ENCODE measurements at regions not wholly inside any gene's neighbourhood (a gene's known extent, or its start where the extent isn't known, plus 50 kb on each side); places are given as distances from the start of the nearest gene placed in this dataset.

DNA sequence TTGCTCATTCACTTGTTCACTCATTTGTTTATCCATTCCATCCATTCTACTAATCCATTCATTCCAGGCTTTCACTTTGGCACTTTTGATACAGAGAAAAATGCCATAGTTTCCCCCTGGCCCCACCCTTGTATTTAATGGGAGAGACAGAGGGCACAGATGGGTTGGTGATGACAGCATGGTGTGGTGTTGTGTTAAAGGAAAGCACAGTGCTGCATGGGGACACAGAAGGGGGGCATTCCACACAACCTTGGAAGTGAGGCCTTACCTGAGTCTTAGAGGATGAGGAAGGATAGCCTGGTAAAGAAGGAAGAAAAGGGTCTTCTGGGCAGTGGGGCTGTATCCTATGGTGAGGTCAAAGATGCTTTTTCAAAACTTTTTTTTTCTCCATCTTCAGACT lies 248.5 kb upstream of the C11orf87 start:
- no peak for DNase-seq

DNA sequence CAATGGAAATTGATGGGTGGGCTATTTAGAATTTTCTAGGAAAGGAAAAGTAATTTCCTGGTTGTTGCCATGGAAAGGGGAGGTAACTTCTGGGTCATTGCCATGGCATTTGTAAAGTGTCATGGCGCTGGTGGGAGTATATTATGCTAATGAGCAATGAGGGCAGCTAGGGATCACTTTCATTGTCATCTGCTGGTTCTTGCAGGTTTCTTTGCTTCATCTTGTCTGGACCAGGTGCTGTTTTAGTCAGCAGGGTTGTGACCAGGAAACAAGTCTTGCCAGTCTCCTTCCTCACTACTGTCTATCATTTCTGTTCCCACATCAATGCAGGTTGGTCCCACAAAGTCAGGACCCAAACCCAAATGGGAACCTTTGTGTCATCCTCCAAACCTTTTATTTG lies 237.6 kb upstream of the C11orf87 start:
- DNase-seq, result no peak

DNA sequence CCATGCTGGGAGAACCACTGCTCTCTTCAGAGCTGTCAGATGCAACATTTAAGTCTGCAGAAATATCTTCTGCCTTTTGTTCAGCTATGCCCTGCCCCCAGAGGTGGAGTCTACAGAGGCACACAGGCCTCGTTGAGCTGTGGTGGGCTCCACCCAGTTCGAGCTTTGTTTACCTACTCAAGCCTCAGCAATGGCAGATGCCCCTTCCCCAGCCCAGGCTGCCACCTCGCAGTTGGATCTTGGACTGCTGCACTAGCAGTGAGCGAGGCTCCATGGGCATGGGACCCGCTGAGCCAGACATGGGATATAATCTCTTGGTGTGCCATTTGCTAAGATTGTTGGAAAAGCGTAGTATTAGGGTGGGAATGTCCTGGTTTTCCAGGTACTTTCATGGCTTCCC lies 229.1 kb upstream of the C11orf87 start:
- DNase-seq, result no peak

DNA sequence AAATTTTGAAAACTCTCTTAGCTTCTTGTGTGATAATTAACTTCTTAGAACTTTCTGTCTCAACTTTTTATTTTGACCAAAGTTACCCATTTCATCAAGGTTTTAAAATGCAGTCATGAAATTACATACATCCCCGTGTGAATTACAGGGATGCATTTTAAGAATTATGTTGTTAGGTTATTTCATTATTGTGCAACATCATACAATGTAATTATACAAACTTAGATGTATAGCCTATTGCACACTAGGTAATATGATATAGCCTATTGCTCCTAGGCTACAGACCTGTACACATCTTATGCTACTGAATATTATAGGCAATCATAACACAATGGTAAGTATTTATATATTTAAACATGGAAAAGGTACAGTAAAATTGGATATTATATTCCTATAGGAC lies 228.1 kb upstream of the C11orf87 start:
- no peak for DNase-seq

DNA sequence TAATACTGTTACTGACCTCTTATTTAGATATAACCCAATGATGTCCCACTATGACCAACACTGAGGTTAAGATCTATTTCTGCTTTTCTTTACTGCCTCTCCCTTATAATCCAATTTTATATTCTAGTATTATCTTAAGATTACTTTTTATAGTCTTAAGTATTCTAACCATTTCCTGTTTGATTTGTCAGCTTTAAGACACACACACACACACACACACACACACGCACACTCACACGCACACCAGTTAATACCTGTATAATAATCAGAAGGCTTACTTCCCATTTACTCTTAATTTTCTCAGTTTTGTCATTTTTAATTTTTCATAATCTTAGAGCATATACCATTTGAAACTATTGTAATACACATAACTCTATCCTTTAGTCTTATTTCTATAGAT lies 226.0 kb upstream of the C11orf87 start:
- DNase-seq, result no peak

DNA sequence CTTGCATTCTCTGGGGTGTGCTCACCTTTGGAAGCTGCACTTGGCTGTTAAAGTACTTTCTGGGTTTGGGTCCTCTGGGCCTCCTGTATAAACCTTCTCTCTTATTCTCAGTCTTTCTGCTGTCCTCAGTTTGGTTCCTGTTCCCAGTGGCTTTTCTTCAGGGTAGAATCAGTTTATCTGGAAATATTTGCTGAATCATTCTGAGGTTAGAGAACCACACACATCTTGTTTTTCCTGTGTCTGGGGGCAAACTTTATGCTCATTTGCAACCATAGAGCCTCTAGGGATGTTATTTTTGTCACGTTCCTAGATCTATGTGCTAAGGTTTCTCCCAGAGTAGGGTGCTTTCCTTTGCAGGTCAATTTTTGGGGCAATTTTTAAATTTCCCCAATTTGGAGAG lies 224.3 kb upstream of the C11orf87 start:
- peak; percentile 70 for DNase-seq

DNA sequence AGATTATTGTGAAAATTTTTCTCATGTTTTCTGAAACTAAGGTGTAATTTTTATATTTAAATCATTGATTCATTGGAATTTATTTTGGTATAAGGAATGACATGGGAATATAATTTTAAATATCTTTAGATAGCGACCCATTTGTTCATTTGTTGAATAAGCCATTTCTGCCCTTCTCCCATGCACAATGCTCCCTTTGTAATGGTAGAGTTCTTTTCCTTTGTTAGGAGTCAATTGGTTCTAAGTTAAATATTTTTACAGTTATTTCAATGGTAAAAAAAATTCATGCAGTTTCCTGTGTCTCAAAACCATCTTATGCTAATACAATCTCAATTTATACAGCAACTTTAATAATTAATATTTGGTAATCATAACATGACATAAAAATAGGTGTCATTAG lies 218.8 kb upstream of the C11orf87 start:
- no peak for DNase-seq

DNA sequence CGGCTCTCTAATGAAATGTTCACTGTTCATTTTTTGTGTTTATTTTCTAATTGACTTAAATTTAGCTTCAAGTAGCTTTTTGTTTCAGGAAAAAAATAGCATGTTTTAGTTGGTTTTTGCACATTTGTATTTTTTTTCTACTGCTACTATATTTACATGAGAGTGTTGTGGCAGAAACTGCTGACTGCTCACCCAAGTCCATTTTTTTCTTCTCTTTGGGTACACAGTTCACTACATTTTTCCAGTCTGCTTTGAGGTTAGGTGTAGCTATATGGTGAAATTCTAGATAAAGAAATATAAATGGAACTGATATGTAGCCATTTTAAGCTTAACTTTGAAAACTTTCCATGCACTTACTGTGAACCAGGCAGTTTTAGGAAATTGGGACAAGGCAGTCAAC lies 216.7 kb upstream of the C11orf87 start:
- no peak for DNase-seq

DNA sequence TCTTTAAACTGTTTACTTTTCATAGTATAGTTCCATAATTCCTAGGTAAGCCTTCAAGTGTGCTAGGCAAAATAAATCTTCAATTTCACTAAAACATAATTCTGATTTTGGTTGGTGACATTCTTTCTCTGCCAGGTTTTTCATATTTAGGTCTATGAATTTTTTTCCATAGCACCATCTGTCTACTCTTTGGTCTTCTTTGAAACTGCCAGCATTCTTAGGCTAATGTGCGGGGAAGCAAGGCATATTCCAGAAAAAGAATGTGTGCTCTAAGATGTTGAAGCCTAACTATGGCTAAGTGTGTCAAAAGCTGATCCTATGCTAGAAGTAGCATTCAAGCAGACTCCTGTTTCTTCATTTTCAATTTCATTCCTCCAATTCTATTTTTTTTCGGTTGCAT lies 213.9 kb upstream of the C11orf87 start:
- DNase-seq, result no peak

DNA sequence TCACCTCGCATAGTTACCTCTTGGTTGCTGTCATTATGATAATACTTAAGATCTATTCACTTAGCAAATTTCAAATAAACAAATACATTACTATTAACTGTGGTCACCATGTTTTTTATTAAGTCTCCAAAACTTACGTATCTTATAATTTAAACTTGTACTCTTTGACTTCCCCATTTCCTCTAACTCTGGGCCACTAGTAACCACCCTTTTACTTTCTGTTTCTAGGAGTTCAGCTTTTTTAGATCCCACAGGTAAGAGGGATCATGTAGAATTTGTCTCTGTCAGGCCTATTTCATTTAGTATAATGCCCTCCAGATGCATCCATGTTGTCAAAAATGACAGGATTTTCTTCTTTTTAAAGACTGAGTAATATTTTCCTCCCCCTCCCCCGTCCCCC lies 212.4 kb upstream of the C11orf87 start:
- DNase-seq, result no peak

DNA sequence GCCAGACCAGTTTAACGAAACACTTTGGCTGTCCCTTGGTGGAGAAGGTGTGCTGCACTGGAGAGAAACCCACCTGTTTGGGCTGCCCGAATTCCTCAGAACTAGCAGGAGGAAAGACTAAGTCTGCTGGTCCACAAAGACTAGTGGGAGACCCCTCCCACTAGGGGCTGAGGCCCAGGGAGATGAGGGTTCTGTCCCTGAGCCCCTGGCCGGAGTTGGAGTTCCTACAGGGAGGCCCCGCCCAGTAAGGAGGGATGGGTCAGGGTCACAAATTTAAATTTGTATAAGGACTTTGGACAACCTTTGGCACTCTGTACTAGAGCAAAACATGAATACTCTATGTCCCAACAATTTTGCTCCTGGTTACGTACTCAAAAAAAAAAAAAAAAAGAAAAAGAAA lies 200.8 kb upstream of the C11orf87 start:
- DNase-seq, result no peak

DNA sequence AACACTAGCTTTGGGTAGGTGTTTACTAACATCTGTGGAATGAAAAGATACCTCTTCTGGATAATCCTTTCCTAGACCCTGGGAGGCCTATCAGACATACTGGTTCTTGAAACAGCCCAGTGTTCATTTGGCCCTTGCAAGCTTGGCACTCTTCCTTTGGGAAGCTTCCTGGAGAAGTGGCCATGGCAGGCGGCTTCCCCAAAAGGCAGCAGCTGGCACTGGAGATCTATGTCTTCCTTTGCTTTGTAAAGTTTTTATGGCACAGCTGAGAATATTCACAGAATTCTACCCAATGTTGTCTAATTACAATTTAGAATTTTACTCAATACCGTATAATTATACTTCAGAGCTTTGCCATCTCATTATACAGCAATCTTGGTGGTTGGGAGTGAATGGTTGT lies 199.2 kb upstream of the C11orf87 start:
- DNase-seq, result no peak

DNA sequence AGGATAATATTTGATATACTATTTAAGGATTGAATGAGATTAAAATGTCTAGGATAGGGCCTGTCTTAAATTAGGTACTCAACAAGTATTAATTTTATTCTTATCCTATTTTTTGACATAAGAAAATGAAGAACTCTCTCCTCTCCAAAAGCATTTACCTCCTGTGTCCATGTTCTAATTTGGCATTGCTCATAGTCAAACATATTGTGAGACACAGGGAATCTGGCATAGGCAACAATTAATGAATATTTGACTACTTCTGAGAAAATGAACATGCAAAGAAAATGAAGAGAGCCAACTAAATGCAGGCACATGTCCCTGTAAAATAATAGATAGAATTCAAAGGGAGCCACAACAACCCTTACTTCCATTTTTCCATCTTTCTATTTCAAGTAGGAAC lies 198.5 kb upstream of the C11orf87 start:
- no peak for DNase-seq

DNA sequence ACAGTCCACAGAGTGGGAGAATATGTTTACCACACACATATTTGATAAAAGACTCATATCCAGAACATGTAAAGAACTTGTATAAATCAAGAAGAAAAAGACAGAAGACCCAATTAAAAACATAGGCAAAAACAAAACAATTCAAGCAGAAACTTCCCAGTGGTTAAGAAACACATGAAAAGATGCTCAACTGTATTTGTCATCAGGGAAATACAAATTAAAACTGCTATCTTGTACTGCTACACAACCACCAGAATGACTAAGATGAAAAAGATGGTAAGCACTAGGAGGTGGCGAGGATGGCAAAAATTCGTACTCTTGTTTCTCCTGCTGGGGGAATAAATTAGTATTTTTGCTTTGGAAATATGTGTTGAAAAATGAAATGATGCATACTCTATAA lies 192.3 kb upstream of the C11orf87 start:
- no peak for DNase-seq

DNA sequence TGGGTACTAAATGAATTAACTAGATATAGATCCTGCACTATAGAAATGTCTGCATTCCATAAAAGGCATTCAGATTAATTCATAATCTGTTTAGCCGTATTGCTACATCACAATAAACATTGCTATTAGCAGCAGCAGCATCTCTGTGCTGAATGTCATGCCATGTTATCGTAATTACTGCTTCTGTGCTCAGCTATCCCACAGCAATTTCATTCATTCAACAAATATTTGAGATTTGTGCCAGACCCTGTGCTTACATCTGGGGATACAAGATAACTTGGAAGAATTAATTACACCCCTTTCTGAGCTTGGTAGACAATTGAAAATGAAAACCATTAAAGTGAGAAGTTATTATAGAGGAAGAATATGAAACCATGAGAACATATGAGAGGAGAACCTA lies 185.8 kb upstream of the C11orf87 start:
- no peak for DNase-seq

DNA sequence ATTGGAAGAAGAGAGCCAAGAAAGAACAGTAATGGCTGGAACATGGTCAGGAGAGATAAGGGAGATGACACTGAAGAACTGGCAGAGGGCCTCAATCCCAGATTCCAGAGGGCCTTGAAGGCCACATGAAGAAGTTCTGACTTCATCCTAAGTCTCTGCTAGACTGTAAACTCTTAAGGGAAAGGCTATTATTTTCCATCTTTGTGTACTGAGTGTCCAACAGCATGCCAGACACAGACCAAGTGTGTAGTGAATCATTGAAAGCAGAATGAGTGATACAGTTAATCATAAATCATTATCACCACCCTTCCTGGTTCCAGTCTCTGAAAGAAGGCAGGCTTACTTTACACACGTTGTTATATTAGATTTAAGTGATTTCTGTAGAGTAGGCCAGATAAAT lies 185.3 kb upstream of the C11orf87 start:
- DNase-seq, result no peak

DNA sequence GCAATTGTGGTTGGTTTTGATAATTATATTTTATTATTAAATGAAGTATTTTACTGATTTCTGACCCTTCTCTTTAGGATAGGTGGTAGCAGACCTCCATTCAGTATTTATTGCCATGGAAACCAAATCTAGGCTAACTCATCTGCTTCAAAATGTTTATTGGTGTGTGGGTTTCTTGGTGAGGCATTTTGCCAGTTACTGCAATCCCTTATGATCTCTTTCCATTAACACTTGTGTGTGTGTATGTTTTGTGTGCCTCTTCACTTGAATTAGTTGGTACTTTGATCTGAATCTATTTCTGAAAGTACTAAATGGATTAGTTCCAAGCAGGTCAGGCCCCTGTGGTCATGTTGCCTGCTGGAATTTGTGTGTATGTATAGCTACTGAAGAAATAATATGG lies 184.4 kb upstream of the C11orf87 start:
- no peak for DNase-seq

DNA sequence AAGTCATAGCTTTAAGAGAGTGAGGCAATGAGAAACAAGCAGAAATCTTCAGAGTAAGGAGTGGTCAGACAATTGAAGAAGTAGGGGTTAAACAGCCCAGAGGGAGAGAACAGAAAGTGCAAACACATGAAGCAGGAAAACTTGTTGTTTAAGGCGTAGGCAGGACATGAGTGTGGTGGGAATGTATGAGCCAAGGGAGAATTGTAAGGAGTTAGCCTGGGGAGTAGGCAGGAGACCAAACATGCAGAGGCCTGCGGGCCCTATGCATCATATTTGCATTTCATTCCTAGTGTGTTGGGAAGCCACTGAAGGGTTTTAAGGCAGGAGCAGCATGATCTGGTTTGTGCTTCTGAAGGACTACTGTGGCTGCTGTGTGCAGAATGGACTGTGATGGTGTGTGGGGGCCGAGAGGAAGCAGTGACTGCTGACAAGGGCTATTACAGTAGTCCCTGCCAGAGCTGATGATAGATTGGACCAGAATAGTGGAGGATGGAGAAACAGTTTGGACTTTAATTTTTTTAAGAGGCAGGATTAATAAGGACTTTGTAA lies 179.9 kb upstream of the C11orf87 start:
- DNase-seq, result no peak

DNA sequence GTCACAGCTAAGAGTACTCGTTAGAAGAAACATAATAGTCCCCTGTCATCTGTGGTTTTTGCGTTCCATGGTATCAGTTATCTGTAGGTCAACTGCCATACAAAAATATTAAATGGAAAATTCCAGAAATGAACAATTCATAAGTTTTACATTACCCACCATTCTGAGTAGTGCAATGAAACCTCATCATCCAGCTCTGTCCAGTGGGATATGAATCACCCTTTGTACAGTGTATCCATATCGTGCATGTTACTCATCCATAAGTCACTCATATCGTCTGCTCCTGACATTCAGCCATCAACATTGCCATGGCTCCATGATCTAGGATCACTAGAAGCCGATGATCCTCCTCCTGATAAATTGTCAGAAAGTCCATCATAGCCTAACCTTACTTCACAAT lies 174.9 kb upstream of the C11orf87 start:
- no peak for DNase-seq

DNA sequence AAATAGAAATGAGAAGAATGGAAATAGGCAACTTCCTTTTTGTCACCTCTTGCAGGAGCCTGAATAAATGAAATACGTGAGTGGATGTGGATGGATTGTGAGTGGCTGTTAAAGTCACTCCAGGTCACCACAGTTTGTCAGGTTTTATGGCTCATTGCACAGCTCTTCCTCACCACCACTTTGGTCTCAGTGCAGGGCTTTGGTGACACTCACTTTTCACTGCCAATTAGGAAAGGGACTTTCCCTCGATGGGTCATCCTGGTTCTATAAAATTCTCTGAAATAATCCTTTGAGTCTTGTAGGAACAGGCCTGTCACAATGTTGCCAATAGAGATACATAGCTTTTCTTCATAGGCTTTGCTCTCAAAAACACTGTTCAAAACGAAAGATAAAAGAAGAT lies 172.4 kb upstream of the C11orf87 start:
- DNase-seq, result no peak

DNA sequence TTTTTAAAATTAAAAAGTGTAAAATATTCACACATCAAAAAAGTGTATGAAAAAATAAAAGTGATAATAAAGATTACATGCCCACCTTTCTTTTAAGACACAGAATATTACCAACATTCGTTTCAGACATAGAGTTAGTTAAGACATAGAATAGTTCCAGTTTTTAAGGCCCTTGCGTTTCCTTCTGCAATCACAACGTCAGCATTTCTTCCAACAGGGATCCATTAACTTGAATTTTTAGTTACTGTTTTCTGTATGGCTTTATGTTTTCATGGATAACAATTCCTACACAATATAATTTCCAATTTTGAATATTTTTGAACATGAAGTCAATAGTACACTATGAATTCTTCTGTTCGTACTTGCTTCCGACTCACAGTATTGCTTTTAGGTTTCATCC lies 170.8 kb upstream of the C11orf87 start:
- no peak for DNase-seq

DNA sequence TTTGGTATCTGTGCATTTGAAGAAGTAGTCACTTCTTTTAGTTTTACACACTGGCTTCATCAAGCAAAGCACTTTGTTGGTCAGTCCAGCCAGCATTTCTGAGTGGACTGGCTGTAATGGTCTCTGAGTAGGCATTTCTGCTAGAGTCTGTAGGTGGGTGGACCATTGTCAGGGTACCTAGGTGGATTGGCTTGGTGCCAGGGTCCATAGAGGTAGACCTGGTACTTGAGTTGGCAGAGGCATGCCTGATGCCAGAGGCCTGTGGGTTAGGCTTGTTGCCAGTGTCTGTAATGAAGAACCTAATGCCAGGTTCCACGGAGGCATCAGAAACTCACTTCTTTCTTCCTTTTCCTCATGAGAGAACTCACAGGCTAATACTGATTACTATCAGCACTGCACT lies 157.9 kb upstream of the C11orf87 start:
- DNase-seq, result no peak

DNA sequence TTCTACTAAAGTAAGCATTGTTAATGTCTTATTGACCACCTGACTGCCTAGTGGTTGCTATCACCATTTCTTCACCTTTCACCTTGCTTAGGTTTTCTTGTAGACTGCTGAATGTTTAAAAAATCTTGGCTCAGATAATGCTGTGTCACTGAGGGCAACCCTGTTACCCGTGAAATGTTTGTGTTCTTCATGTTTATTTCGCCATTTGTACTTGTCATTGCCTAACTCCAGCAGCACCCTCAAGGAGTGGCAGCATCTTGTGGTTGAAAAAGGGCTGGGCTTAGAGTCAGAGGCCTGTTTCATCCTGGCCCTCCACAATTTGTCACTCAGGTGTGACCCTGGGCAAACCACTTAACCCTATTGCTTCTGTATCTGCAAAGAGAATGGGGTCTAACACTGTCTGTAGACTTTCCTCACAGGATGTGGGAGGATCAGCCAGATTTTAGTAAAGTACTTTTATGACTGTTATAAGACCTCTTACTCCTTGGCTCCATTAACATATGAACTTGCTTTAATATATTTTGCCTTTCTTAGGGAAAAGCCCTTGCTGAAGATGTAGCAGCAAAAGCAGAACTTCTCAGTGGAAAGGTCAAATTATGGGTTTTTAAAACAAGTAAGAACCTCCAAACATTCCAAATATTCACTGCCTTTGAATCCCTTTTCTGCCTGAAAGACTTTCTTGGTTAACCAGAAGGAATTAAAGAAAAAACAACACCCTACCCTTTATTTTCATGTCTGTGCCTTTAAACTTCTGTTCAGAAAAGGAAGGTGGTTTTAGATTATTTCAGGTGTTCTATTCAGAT lies 154.5 kb upstream of the C11orf87 start:
- DNase-seq, result peak; percentile 14

DNA sequence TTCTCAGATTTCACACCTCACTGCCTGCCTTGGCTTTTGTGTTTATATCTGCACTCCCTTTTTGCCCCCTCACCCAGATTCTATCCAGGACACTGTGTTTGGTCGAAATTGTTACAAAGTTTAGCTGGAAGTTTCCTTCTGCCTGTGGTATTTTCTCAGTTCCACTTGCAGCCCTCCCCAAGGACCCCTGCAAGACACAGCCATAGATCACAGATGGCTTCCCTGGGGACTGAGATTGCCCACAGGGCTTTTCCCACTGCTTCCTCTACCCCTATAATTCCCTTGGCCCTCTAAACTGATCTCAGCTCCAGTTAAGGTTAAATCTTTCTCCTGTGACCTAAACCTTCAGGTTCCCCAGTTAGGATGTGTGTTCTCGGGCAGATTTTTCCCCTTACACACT lies 146.1 kb upstream of the C11orf87 start:
- DNase-seq, result no peak

DNA sequence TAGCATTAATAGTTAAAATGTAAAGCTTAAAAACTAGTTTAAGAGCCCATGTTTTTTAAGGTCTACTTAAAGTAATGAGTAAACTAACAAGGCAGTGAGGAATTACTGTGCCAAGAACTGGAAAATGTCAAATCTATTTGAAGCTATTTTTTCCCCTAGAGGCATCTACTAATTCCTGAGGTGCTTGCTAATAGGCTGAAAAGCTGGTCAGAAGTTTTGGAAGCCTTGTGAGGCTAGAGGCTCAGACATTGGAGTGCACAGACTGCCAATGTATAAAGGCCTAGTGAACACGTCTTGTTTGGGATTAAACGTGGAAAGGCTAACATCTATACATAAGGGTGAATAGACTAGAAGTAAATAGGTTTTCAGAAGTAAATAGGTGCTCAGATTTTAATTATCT lies 136.5 kb upstream of the C11orf87 start:
- DNase-seq, result no peak

Data from hematopoietic multipotent progenitor cell treated with erythropoietin and hydrocortisone succinate and interleukin-3 and kit ligand, for 6 days (in vitro differentiated cells).